ENCODE measurements at regions not wholly inside any gene's neighbourhood (a gene's known extent, or its start where the extent isn't known, plus 50 kb on each side); places are given as distances from the start of the nearest gene placed in this dataset.
"Not testable (repeated sequence)": the region's sequence is repeated elsewhere in the genome, so short reads cannot be mapped to it uniquely, and the experiment has no call there.

- no peak for TF ChIP-seq CTCF (IDR thresholded peaks at IDR 0.05; ENCODE audit: low read depth, low read length)
- no peak overlapping the region for H3K4me3 ChIP-seq (ENCODE audit: low read depth, low read length)
- in situ Hi-C loops (cut with HindIII; ENCODE audit: low sequenced_read_pairs) = no loop called here
- DNase-seq (ENCODE audit: low read depth, low spot score) = no peak
These were observed 405.7 kb upstream of the IRX2 start for GRCh38 chr5:3157214-3157613.

DNA sequence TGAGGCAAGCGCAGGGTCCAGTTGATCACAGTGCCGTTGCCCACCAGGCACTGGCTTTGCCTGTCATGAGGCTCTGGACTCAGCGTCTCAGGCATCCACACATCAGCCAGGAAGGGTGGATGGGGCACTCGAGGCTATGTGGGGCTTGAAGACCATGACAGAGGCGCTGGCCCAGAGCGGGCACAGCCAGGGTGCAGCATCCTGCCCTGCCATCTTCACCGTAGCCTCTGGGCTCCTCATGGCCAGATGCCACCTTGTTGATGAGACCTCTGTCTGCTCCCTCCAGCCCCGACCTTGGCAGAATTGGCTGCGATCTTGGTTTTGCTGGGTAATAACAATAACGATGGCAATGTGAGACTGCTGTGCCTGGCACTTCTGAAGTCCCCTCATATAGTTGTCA, 404.2 kb upstream of the IRX2 start:
- DNase-seq (ENCODE audit: low read depth, low spot score) = no peak
- no peak overlapping the region for H3K4me3 ChIP-seq (ENCODE audit: low read depth, low read length)
- in situ Hi-C loops (cut with HindIII; ENCODE audit: low sequenced_read_pairs) = no loop called here
- TF ChIP-seq CTCF (IDR thresholded peaks at IDR 0.05; ENCODE audit: low read depth, low read length) = no peak

DNA sequence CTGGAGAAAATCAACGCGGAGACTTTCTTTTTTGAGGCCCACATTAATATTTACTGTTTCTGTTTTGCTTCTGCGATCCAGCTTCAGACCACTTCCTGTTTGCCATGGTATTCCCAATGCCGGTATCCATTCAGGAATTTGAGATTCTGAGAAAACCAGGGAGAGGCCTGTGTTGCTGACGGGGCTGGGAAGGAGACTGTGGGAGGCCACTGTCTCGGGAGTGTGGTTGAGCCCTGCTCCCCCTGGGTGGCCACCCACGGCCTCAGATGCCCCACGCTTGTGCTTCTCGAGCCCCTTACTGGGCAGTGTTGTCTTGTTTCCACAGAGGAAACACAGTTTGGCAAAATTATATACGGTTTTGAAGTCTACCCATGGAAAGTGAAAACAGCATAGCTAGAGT, 403.6 kb upstream of the IRX2 start:
- in situ Hi-C loops (cut with HindIII; ENCODE audit: low sequenced_read_pairs) = no loop called here
- no peak for DNase-seq (ENCODE audit: low read depth, low spot score)
- TF ChIP-seq CTCF (IDR thresholded peaks at IDR 0.05; ENCODE audit: low read depth, low read length) = no peak
- no peak overlapping the region for H3K4me3 ChIP-seq (ENCODE audit: low read depth, low read length)

DNA sequence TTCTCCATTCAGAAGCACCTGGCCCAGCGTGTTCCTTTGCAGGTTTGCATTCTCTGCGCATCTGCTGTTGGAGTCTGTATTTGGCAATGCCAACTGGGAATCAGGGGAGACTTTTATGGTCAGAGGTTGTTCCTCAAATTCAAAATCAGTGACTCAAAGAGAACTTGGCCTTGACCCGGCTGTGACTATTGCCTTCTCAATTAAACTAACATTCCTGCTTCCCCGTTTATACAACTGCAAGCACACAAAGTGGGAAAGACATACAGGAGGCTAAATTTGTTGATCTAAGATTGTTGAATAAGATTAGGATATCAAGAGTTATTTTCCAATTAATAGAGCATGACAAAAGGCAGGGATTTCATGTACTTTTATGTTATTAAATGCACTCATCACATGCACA, 402.4 kb upstream of the IRX2 start:
- no peak for TF ChIP-seq CTCF (IDR thresholded peaks at IDR 0.05; ENCODE audit: low read depth, low read length)
- in situ Hi-C loops (cut with HindIII; ENCODE audit: low sequenced_read_pairs) = no loop called here
- no peak for DNase-seq (ENCODE audit: low read depth, low spot score)
- no peak overlapping the region for H3K4me3 ChIP-seq (ENCODE audit: low read depth, low read length)

GRCh38 chr5:3153226-3153858, 401.9 kb upstream of the IRX2 start:
- no peak overlapping the region for H3K4me3 ChIP-seq (ENCODE audit: low read depth, low read length)
- in situ Hi-C loops (cut with HindIII; ENCODE audit: low sequenced_read_pairs) = no loop called here
- TF ChIP-seq CTCF (IDR thresholded peaks at IDR 0.05; ENCODE audit: low read depth, low read length) = no peak

DNA sequence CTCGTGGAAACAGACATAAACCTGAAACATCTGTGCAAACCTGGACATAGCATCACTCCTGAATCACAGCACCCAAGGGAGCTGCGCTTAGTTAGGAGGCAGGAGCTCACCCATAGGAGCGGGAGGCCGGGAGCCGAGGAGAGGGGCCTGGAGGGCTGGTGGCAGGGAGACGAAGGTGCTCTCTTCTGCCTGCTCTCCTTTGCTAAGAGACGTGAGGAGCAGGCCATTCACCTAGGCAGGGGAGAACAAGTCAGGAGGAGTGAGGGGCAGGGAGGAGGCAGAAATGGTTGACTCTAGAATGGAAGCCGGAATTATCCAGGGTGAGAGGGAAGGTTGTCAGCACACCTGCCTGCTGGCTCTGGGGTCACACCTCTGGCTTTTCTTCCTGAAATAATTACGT, 398.4 kb upstream of the IRX2 start:
- no peak for DNase-seq (ENCODE audit: low read depth, low spot score)
- TF ChIP-seq CTCF (IDR thresholded peaks at IDR 0.05; ENCODE audit: low read depth, low read length) = no peak
- H3K4me3 ChIP-seq (ENCODE audit: low read depth, low read length) = no peak overlapping the region
- in situ Hi-C loops (cut with HindIII; ENCODE audit: low sequenced_read_pairs) = no loop called here

More at GRCh38 chr5:3153226-3153858, 401.9 kb upstream of the IRX2 start:
- DNase-seq (ENCODE audit: low read depth, low spot score) = no peak

GRCh38 chr5:3147405-3147804, 395.9 kb upstream of the IRX2 start:
- DNase-seq (ENCODE audit: low read depth, low spot score); in situ Hi-C loops (cut with HindIII; ENCODE audit: low sequenced_read_pairs); H3K4me3 ChIP-seq (ENCODE audit: low read depth, low read length): not testable (repeated sequence)

All from astrocyte of the spinal cord (primary cell).